SK-N-MC (cell line): ENCODE measurements at regions not wholly inside any gene's neighbourhood (a gene's known extent, or its start where the extent isn't known, plus 50 kb on each side); places are given as distances from the start of the nearest gene placed in this dataset.

Source experiments
- DNase-seq: peaks from one replicate; pipeline ENCODE4 v3.0.0-alpha.2; 2011; ENCODE audit warnings: low read depth, low spot score
- H3K27ac ChIP-seq: fragments of 200-600 bp; sonication (generic); 2 replicates; pipeline ENCODE4 v1.5.1; 2016; ENCODE audit warnings: mixed run types
- H3K36me3 ChIP-seq: fragments of 200-600 bp; sonication (generic); 2 replicates; pipeline ENCODE4 v1.6.1; 2017; ENCODE audit warnings: antibody characterized with exemption, low read length, mixed read lengths; ENCODE audit not compliant: insufficient read depth
- H3K4me3 ChIP-seq: fragments of 200-600 bp; sonication (generic); 2 replicates; pipeline ENCODE4 v1.5.1; 2016
- H3K9ac ChIP-seq: fragments of 200-600 bp; sonication (generic); 2 replicates; pipeline ENCODE4 v1.8.0; 2017; ENCODE audit warnings: mixed run types, mixed read lengths; ENCODE audit not compliant: insufficient read length
- H3K9me3 ChIP-seq: fragments of 200-600 bp; sonication (generic); 2 replicates; pipeline ENCODE4 v1.6.1; 2017; ENCODE audit warnings: low read depth, mild to moderate bottlenecking, antibody characterized with exemption, low read length, moderate library complexity, mixed read lengths
- EZH2 ChIP-seq: fragments of 200-600 bp; sonication (generic); IDR thresholded peaks from one replicate; pipeline ENCODE4 v1.6.1; 2017; ENCODE audit warnings: antibody characterized with exemption
- FOXP2 ChIP-seq: optimal IDR thresholded peaks from 2 replicates; pipeline ENCODE3; 2011; ENCODE audit warnings: mild to moderate bottlenecking, moderate library complexity; ENCODE audit not compliant: insufficient read depth; ENCODE audit errors: extremely low read length, control extremely low read depth
- POLR2AphosphoS5 ChIP-seq: IDR thresholded peaks from 2 replicates; pipeline ENCODE4 v1.6.1; 2012; ENCODE audit warnings: mild to moderate bottlenecking, low read depth, low read length, borderline replicate concordance

GRCh38 chr6:101195588-101195987, 197.9 kb upstream of the GRIK2 start:
- DNase-seq, result no peak
- Histone ChIP-seq H3K4me3 (no peak overlapping the region), H3K36me3 (no peaks in the 10 kb centered on the region), H3K27ac (no peak overlapping the region), H3K9me3 (no peaks in the 10 kb centered on the region), H3K9ac (no peak overlapping the region)
- TF ChIP-seq FOXP2 (no peak), EZH2 (no peak), POLR2AphosphoS5 (no peak)

GRCh38 chr6:101199441-101199840, 194.1 kb upstream of the GRIK2 start:
- H3K9me3 ChIP-seq, result no peaks in the 10 kb centered on the region
- H3K27ac ChIP-seq, result no peak overlapping the region
- TF ChIP-seq FOXP2 (no peak), EZH2 (no peak), POLR2AphosphoS5 (no peak)
- H3K36me3 ChIP-seq, result no peaks in the 10 kb centered on the region
- H3K4me3 ChIP-seq, result no peak overlapping the region
- no peak overlapping the region for H3K9ac ChIP-seq
- no peak for DNase-seq

GRCh38 chr6:101202867-101203374, 190.6 kb upstream of the GRIK2 start:
- H3K36me3 ChIP-seq, result no peaks in the 10 kb centered on the region
- H3K9me3 ChIP-seq, result no peaks in the 10 kb centered on the region
- TF ChIP-seq EZH2 (no peak), POLR2AphosphoS5 (no peak), FOXP2 (no peak)
- H3K9ac ChIP-seq, result no peak overlapping the region
- H3K4me3 ChIP-seq, result no peak overlapping the region
- no peak for DNase-seq
- H3K27ac ChIP-seq, result no peak overlapping the region

GRCh38 chr6:101203664-101204063, 189.8 kb upstream of the GRIK2 start:
- Histone ChIP-seq H3K4me3 (no peak overlapping the region), H3K9me3 (no peaks in the 10 kb centered on the region), H3K36me3 (no peaks in the 10 kb centered on the region), H3K9ac (no peak overlapping the region), H3K27ac (no peak overlapping the region)
- no peak for DNase-seq
- TF ChIP-seq EZH2, result no peak
- no peak for TF ChIP-seq POLR2AphosphoS5
- TF ChIP-seq FOXP2, result no peak

- no peak overlapping the region for H3K4me3 ChIP-seq
- H3K27ac ChIP-seq, result no peak overlapping the region
- H3K9ac ChIP-seq, result no peak overlapping the region
- no peaks in the 10 kb centered on the region for H3K9me3 ChIP-seq
- H3K36me3 ChIP-seq, result no peaks in the 10 kb centered on the region
- TF ChIP-seq EZH2, result no peak
- no peak for TF ChIP-seq POLR2AphosphoS5
- TF ChIP-seq FOXP2, result no peak
- no peak for DNase-seq
Observed at GRCh38 chr6:101208152-101208551, 185.4 kb upstream of the GRIK2 start.

DNA sequence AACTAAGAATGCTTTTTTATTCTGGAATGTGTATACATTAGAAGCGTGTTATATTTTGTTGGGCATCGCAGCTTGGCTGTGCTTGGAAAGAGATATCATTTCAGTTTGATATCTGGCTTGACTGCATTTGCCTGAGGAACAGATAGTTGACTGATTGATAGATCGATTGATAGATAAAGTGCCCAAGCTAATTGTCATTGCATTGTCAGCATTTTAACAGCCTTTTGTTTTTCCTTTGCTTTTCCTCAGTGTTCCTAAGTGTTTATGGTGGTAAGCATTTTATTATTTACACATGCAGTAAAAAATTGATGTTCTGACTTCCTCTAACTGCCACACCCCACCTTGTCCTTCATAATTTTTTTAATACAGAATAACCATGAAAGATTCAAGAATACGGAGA, 180.9 kb upstream of the GRIK2 start:
- TF ChIP-seq FOXP2 (no peak), EZH2 (no peak), POLR2AphosphoS5 (no peak)
- Histone ChIP-seq H3K36me3 (no peaks in the 10 kb centered on the region), H3K9ac (no peak overlapping the region), H3K4me3 (no peak overlapping the region), H3K27ac (no peak overlapping the region), H3K9me3 (no peaks in the 10 kb centered on the region)
- DNase-seq, result no peak

- TF ChIP-seq FOXP2 (no peak), EZH2 (no peak), POLR2AphosphoS5 (no peak)
- Histone ChIP-seq H3K9me3 (no peaks in the 10 kb centered on the region), H3K27ac (no peak overlapping the region), H3K36me3 (no peaks in the 10 kb centered on the region), H3K4me3 (no peak overlapping the region), H3K9ac (no peak overlapping the region)
- no peak for DNase-seq
Observed at GRCh38 chr6:101222007-101222406, 171.5 kb upstream of the GRIK2 start.

- Histone ChIP-seq H3K9ac (no peak overlapping the region), H3K4me3 (no peak overlapping the region), H3K9me3 (no peaks in the 10 kb centered on the region), H3K36me3 (no peaks in the 10 kb centered on the region), H3K27ac (no peak overlapping the region)
- TF ChIP-seq POLR2AphosphoS5 (no peak), FOXP2 (no peak), EZH2 (no peak)
- DNase-seq, result no peak
Observed at GRCh38 chr6:101224751-101225150, 168.8 kb upstream of the GRIK2 start.

GRCh38 chr6:101226677-101227135, 166.8 kb upstream of the GRIK2 start:
- Histone ChIP-seq H3K4me3 (no peak overlapping the region), H3K36me3 (no peaks in the 10 kb centered on the region), H3K9ac (no peak overlapping the region), H3K9me3 (no peaks in the 10 kb centered on the region), H3K27ac (no peak overlapping the region)
- no peak for DNase-seq
- TF ChIP-seq FOXP2 (no peak), EZH2 (no peak), POLR2AphosphoS5 (no peak)

DNA sequence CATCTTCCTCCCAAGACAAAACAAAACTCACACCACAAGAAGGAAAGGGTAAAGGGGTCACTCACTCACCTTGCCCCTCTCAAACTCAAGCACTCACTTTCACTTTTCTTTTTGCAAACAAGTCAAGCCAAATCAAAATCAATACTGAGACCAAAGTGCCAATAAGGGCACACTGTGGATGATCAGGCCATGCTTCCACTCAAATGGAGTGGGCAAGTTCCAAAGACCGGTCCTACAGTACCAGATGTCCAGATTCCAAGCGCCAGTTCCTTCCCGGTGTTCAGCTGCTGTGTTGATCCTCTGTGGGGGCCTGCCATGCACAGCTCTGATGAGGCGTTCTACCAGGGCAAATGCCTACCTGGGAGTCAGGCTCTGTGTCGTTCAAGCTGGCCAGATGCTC, 162.6 kb upstream of the GRIK2 start:
- Histone ChIP-seq H3K27ac (no peak overlapping the region), H3K4me3 (no peak overlapping the region), H3K36me3 (no peaks in the 10 kb centered on the region), H3K9me3 (no peaks in the 10 kb centered on the region), H3K9ac (no peak overlapping the region)
- DNase-seq, result no peak
- no peak for TF ChIP-seq EZH2
- no peak for TF ChIP-seq FOXP2
- no peak for TF ChIP-seq POLR2AphosphoS5
